T47D (cell line): ENCODE measurements at regions not wholly inside any gene's neighbourhood (a gene's known extent, or its start where the extent isn't known, plus 50 kb on each side); places are given as distances from the start of the nearest gene placed in this dataset.

ENCODE experiments used
- DNase-seq, 2 experiments: peaks; one replicate each; pipeline versions ENCODE4 v3.0.0 to v3.0.0-alpha.2; 2011 to 2012; ENCODE audit warnings: low read depth in 1 of 2, low spot score in 1 of 2
- JUND ChIP-seq: IDR thresholded peaks from 2 replicates; pipeline ENCODE4 v1.6.1; 2012; ENCODE audit warnings: low read depth
- in situ Hi-C: cut with HindIII; loops from 2 replicates; pipeline ENCODE4 v1.10.0; 2016; ENCODE audit warnings: low sequenced_read_pairs, low pct_unique_long_range_greater_than_20kb

GRCh38 chr4:84085986-84086385 is 413.1 kb downstream of the NKX6-1 start:
- in situ Hi-C loops = no loop called here
- no peak for TF ChIP-seq JUND

GRCh38 chr4:84070289-84070688 is 428.8 kb downstream of the NKX6-1 start:
- DNase-seq = no peak
- no peak for TF ChIP-seq JUND
- in situ Hi-C loops = no loop called here

More at GRCh38 chr4:84085986-84086385, 413.1 kb downstream of the NKX6-1 start:
- no peak for DNase-seq

GRCh38 chr4:84063619-84064018 is 435.5 kb downstream of the NKX6-1 start:
- in situ Hi-C loops = no loop called here
- no peak for TF ChIP-seq JUND
- no peak for DNase-seq

GRCh38 chr4:84058201-84058600 is 440.9 kb downstream of the NKX6-1 start:
- DNase-seq = no peak
- TF ChIP-seq JUND = no peak
- in situ Hi-C loops = no loop called here

- TF ChIP-seq JUND = no peak
- no peak for DNase-seq
- in situ Hi-C loops = no loop called here
These were observed 447.5 kb downstream of the NKX6-1 start for GRCh38 chr4:84051639-84052038.

GRCh38 chr4:84051089-84051488 is 448.0 kb downstream of the NKX6-1 start:
- DNase-seq = no peak
- TF ChIP-seq JUND = no peak
- in situ Hi-C loops = no loop called here

GRCh38 chr4:84050015-84050414 is 449.1 kb downstream of the NKX6-1 start:
- in situ Hi-C loops = no loop called here
- DNase-seq = peak in 1 of 2 experiments; percentile 15
- TF ChIP-seq JUND = no peak

GRCh38 chr4:84046551-84046950 is 452.5 kb downstream of the NKX6-1 start:
- no peak for DNase-seq
- in situ Hi-C loops = no loop called here
- TF ChIP-seq JUND = no peak

GRCh38 chr4:84041426-84041825 is 457.7 kb downstream of the NKX6-1 start:
- in situ Hi-C loops = no loop called here
- TF ChIP-seq JUND = no peak
- DNase-seq = no peak

- in situ Hi-C loops = no loop called here
- TF ChIP-seq JUND = no peak
- no peak for DNase-seq
These were observed 463.5 kb downstream of the NKX6-1 start for GRCh38 chr4:84035568-84035967.

GRCh38 chr4:84032372-84032771 is 466.7 kb downstream of the NKX6-1 start:
- TF ChIP-seq JUND = no peak
- no peak for DNase-seq
- in situ Hi-C loops = no loop called here

- DNase-seq = no peak
- in situ Hi-C loops = no loop called here
- TF ChIP-seq JUND = no peak
These were observed 467.7 kb downstream of the NKX6-1 start for GRCh38 chr4:84031401-84031800.

GRCh38 chr4:84028340-84028739 is 470.8 kb downstream of the NKX6-1 start:
- in situ Hi-C loops = no loop called here
- TF ChIP-seq JUND = no peak
- peak in 1 of 2 experiments; percentile 20 for DNase-seq

- no peak for TF ChIP-seq JUND
- in situ Hi-C loops = no loop called here
- DNase-seq = no peak
These were observed 474.7 kb downstream of the NKX6-1 start for GRCh38 chr4:84024405-84024804.
